IMR-90 (cell line): ENCODE measurements at regions not wholly inside any gene's neighbourhood (a gene's known extent, or its start where the extent isn't known, plus 50 kb on each side); places are given as distances from the start of the nearest gene placed in this dataset.

ENCODE experiments used
- BHLHE40 ChIP-seq: fragments of 150-350 bp; IDR thresholded peaks from 2 replicates; pipeline ENCODE4 v1.6.1; 2016; ENCODE audit warnings: mild to moderate bottlenecking, low read depth, low read length
- CEBPB ChIP-seq: IDR thresholded peaks from 2 replicates; pipeline ENCODE4 v1.6.1; 2012; ENCODE audit warnings: low read depth, low read length, improper control_type of control experiment
- CHD1 ChIP-seq: IDR thresholded peaks from 2 replicates; pipeline ENCODE4 v1.6.1; 2012; ENCODE audit warnings: low read depth, low read length, improper control_type of control experiment
- CTCF ChIP-seq: conservative IDR thresholded peaks from 2 replicates; pipeline ENCODE4 v1.5.1; 2012; ENCODE audit warnings: mild to moderate bottlenecking, low read depth, low read length, improper control_type of control experiment
- ELK1 ChIP-seq: fragments of 150-350 bp; IDR thresholded peaks from 2 replicates; pipeline ENCODE4 v1.6.1; 2016; ENCODE audit warnings: low read depth, mild to moderate bottlenecking, low read length, moderate library complexity, borderline replicate concordance
- FOS ChIP-seq: fragments of 150-350 bp; IDR thresholded peaks from 2 replicates; pipeline ENCODE4 v1.6.1; 2016; ENCODE audit warnings: low read depth, low read length
- MAFK ChIP-seq: IDR thresholded peaks from 2 replicates; pipeline ENCODE4 v1.6.1; 2012; ENCODE audit warnings: low read depth, low read length, improper control_type of control experiment
- NFE2L2 ChIP-seq: fragments of 150-350 bp; IDR thresholded peaks from 2 replicates; pipeline ENCODE4 v1.6.1; 2016; ENCODE audit warnings: low read depth, mild to moderate bottlenecking, low read length
- POLR2A ChIP-seq: IDR thresholded peaks from 2 replicates; pipeline ENCODE4 v1.6.1; 2012; ENCODE audit warnings: mild to moderate bottlenecking, low read depth, low read length
- RAD21 ChIP-seq: IDR thresholded peaks from 2 replicates; pipeline ENCODE4 v1.6.1; 2012; ENCODE audit warnings: low read length, improper control_type of control experiment
- RCOR1 ChIP-seq: IDR thresholded peaks from 2 replicates; pipeline ENCODE4 v1.6.1; 2012; ENCODE audit warnings: mild to moderate bottlenecking, low read length, improper control_type of control experiment; ENCODE audit not compliant: insufficient replicate concordance
- RFX5 ChIP-seq: IDR thresholded peaks from 2 replicates; pipeline ENCODE4 v1.8.0; 2012; ENCODE audit warnings: low read depth, mild to moderate bottlenecking, low read length, moderate library complexity
- SMC3 ChIP-seq: fragments of 150-350 bp; IDR thresholded peaks from 2 replicates; pipeline ENCODE4 v1.6.1; 2016; ENCODE audit warnings: low read depth, mild to moderate bottlenecking, antibody characterized with exemption, low read length, moderate library complexity
- USF2 ChIP-seq: fragments of 150-350 bp; IDR thresholded peaks from 2 replicates; pipeline ENCODE4 v1.6.1; 2017; ENCODE audit warnings: mild to moderate bottlenecking, antibody characterized with exemption, low read length, low read depth

- no peak for TF ChIP-seq POLR2A
- no peak for TF ChIP-seq RCOR1
- no peak for TF ChIP-seq USF2
- TF ChIP-seq CEBPB: no peak
- no peak for TF ChIP-seq BHLHE40
- TF ChIP-seq CTCF: no peak
- TF ChIP-seq FOS: no peak
- no peak for TF ChIP-seq MAFK
- no peak for TF ChIP-seq SMC3
- no peak for TF ChIP-seq RAD21
- no peak for TF ChIP-seq NFE2L2
- TF ChIP-seq RFX5: no peak
- no peak for TF ChIP-seq ELK1
- TF ChIP-seq CHD1: no peak
Observed at GRCh38 chr16:64829678-64830077, 292.2 kb downstream of the CDH11 start.
